SH-SY5Y (cell line): ENCODE measurements at regions not wholly inside any gene's neighbourhood (a gene's known extent, or its start where the extent isn't known, plus 50 kb on each side); places are given as distances from the start of the nearest gene placed in this dataset.

Experiments used
- GATA2 ChIP-seq: IDR thresholded peaks from 2 replicates; pipeline ENCODE4 v1.6.1; 2011; ENCODE audit warnings: mild to moderate bottlenecking, low read depth, low read length
- GATA3 ChIP-seq: IDR thresholded peaks from 2 replicates; pipeline ENCODE4 v1.6.1; 2011; ENCODE audit warnings: low read depth, mild to moderate bottlenecking, low read length, moderate library complexity

- no peak for TF ChIP-seq GATA2
- no peak for TF ChIP-seq GATA3
Observed at GRCh38 chr15:62740141-62741004, 302.2 kb upstream of the TPM1 start.
